ENCODE measurements at regions not wholly inside any gene's neighbourhood (a gene's known extent, or its start where the extent isn't known, plus 50 kb on each side); places are given as distances from the start of the nearest gene placed in this dataset.

- H3K9ac ChIP-seq (ENCODE audit: insufficient read depth in 1 of 2, low read depth in 2 of 2, low read length in 2 of 2), result no peak overlapping the region
- FAIRE-seq (no peak), ATAC-seq (no peak), DNase-seq (ENCODE audit: extremely low read depth in 1 of 4, low spot score in 3 of 4) (no peak)
- no peak overlapping the region for H3K4me2 ChIP-seq (ENCODE audit: insufficient read depth, low read length)
- TF ChIP-seq ELF4 (CRISPR knock-in tag; IDR thresholded peaks at IDR 0.05) (no peak), KLF6 (CRISPR knock-in tag; IDR thresholded peaks at IDR 0.05; ENCODE audit: borderline replicate concordance) (no peak), ZEB2 (IDR thresholded peaks at IDR 0.05) (no peak)
- H3K4me3 ChIP-seq, result no peak overlapping the region
- H2AFZ ChIP-seq (ENCODE audit: low read depth, low read length), result no peak overlapping the region
- no peaks in the 10 kb centered on the region for H3K4me1 ChIP-seq (replicated peaks in 1 of 2; ENCODE audit: control insufficient read depth in 2 of 2, insufficient read depth in 2 of 2, low read length in 2 of 2)
- no peaks in the 10 kb centered on the region for H3K79me2 ChIP-seq (ENCODE audit: control insufficient read depth, insufficient read depth, low read length)
- no peaks in the 10 kb centered on the region for H3K9me1 ChIP-seq (ENCODE audit: control insufficient read depth, insufficient read depth, low read length)
- in situ Hi-C loops (cut with MboI), result no loop called here
- no peaks in the 10 kb centered on the region for H3K9me3 ChIP-seq (replicated peaks; ENCODE audit: control insufficient read depth, insufficient read depth, low read depth, low read length)
- no peaks in the 10 kb centered on the region for H4K20me1 ChIP-seq (replicated peaks; ENCODE audit: control insufficient read depth, insufficient read depth, low read length)
- 0% methylated on average over 3 of the region's 3 CpGs for WGBS (ENCODE audit: insufficient coverage, low coverage, missing lambda C conversion rate)
- POLR2A ChIA-PET, result interaction anchor here (0.5 kb wide), 1 partner anchor 92 kb away, joined by 3 read pairs; no protein-coding TSS in a partner anchor
- no peaks in the 10 kb centered on the region for H3K36me3 ChIP-seq (ENCODE audit: control insufficient read depth, insufficient read depth, low read length)
- intact Hi-C loops (cut with micrococcal nuclease), result no loop called here
- BruUV-seq (replicated peaks), result no TSS peak
- CTCF ChIA-PET (ENCODE audit: low intra/inter-chr PET ratio), result no interaction called here
- no peak overlapping the region for H3K27ac ChIP-seq (ENCODE audit: extremely low read depth, low read depth, low read length)
- no peaks in the 10 kb centered on the region for H3K27me3 ChIP-seq (ENCODE audit: control insufficient read depth in 2 of 2, insufficient read depth in 2 of 2, low read length in 2 of 2)
Observed at GRCh38 chr10:14414901-14415300, 84.2 kb upstream of the FRMD4A start.

DNA sequence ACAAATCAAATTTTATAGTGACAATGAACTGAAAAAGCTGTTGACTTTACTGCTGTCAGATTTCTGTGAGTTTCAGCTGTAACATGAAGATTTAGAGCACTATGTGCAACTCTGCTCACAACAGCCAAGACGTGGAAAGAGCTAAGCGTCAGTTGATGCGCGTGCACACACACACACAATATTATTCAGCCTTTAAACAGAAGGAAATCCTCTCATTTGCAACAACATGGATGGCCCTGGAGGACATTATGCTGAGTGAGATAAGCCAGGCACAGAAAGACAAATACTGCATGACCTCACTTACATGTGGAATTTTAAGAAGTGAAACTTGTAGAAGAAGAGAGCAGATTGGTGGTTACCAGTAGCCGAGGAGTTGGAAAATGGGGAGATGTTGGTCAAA lies 82.8 kb upstream of the FRMD4A start:
- Histone ChIP-seq H2AFZ (ENCODE audit: low read depth, low read length) (no peak overlapping the region), H3K9ac (ENCODE audit: insufficient read depth in 1 of 2, low read depth in 2 of 2, low read length in 2 of 2) (no peak overlapping the region), H3K4me3 (no peak overlapping the region), H3K36me3 (ENCODE audit: control insufficient read depth, insufficient read depth, low read length) (no peaks in the 10 kb centered on the region), H3K79me2 (ENCODE audit: control insufficient read depth, insufficient read depth, low read length) (no peaks in the 10 kb centered on the region), H3K27me3 (ENCODE audit: control insufficient read depth in 2 of 2, insufficient read depth in 2 of 2, low read length in 2 of 2) (no peaks in the 10 kb centered on the region), H3K27ac (ENCODE audit: extremely low read depth, low read depth, low read length) (no peak overlapping the region), H3K9me1 (ENCODE audit: control insufficient read depth, insufficient read depth, low read length) (no peaks in the 10 kb centered on the region), H4K20me1 (replicated peaks; ENCODE audit: control insufficient read depth, insufficient read depth, low read length) (no peaks in the 10 kb centered on the region), H3K4me1 (replicated peaks in 1 of 2; ENCODE audit: control insufficient read depth in 2 of 2, insufficient read depth in 2 of 2, low read length in 2 of 2) (no peaks in the 10 kb centered on the region), H3K9me3 (replicated peaks; ENCODE audit: control insufficient read depth, insufficient read depth, low read depth, low read length) (no peaks in the 10 kb centered on the region), H3K4me2 (ENCODE audit: insufficient read depth, low read length) (no peak overlapping the region)
- ATAC-seq (no peak), DNase-seq (ENCODE audit: extremely low read depth in 1 of 4, low spot score in 3 of 4) (no peak), FAIRE-seq (no peak)
- no TSS peak for BruUV-seq (replicated peaks)
- POLR2A ChIA-PET, result interaction anchor here (0.5 kb wide), 1 partner anchor 27 kb away, joined by 3 read pairs; no protein-coding TSS in a partner anchor
- in situ Hi-C loops (cut with MboI), result no loop called here
- 0% methylated on average over 5 of the region's 5 CpGs for WGBS (ENCODE audit: insufficient coverage, low coverage, missing lambda C conversion rate)
- intact Hi-C loops (cut with micrococcal nuclease), result no loop called here
- CTCF ChIA-PET (ENCODE audit: low intra/inter-chr PET ratio), result no interaction called here
- no peak for TF ChIP-seq GTF2A2 (tag; IDR thresholded peaks at IDR 0.05)
- no peak for TF ChIP-seq TEAD2 (tag; IDR thresholded peaks at IDR 0.05)
- TF ChIP-seq ZFP30 (CRISPR knock-in tag; IDR thresholded peaks at IDR 0.05; ENCODE audit: borderline replicate concordance), result no peak
- no peak for TF ChIP-seq FOXP1 (CRISPR knock-in tag; IDR thresholded peaks at IDR 0.05)
- TF ChIP-seq HNRNPK (IDR thresholded peaks at IDR 0.05; ENCODE audit: low read depth, low read length, poor library complexity, severe bottlenecking), result no peak
- TF ChIP-seq TFAM (CRISPR knock-in tag; conservative IDR thresholded peaks at IDR 0.05), result no peak
- TF ChIP-seq ZNF766 (CRISPR knock-in tag; conservative IDR thresholded peaks at IDR 0.05), result no peak
- TF ChIP-seq, protein P1, sequence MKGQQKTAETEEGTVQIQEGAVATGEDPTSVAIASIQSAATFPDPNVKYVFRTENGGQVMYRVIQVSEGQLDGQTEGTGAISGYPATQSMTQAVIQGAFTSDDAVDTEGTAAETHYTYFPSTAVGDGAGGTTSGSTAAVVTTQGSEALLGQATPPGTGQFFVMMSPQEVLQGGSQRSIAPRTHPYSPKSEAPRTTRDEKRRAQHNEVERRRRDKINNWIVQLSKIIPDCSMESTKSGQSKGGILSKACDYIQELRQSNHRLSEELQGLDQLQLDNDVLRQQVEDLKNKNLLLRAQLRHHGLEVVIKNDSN (CRISPR knock-in tag; IDR thresholded peaks at IDR 0.05), result no peak
- no peak for TF ChIP-seq ZSCAN32 (CRISPR knock-in tag; IDR thresholded peaks at IDR 0.05)
- no peak for TF ChIP-seq HNRNPUL1 (IDR thresholded peaks at IDR 0.05; ENCODE audit: low read length)
- TF ChIP-seq XRCC4 (IDR thresholded peaks at IDR 0.05; ENCODE audit: extremely low read depth, insufficient read depth, insufficient read length), result no peak
- no peak for TF ChIP-seq U2AF2 (optimal IDR thresholded peaks at IDR 0.05; ENCODE audit: low read depth, low read length)
- TF ChIP-seq, protein P2, sequence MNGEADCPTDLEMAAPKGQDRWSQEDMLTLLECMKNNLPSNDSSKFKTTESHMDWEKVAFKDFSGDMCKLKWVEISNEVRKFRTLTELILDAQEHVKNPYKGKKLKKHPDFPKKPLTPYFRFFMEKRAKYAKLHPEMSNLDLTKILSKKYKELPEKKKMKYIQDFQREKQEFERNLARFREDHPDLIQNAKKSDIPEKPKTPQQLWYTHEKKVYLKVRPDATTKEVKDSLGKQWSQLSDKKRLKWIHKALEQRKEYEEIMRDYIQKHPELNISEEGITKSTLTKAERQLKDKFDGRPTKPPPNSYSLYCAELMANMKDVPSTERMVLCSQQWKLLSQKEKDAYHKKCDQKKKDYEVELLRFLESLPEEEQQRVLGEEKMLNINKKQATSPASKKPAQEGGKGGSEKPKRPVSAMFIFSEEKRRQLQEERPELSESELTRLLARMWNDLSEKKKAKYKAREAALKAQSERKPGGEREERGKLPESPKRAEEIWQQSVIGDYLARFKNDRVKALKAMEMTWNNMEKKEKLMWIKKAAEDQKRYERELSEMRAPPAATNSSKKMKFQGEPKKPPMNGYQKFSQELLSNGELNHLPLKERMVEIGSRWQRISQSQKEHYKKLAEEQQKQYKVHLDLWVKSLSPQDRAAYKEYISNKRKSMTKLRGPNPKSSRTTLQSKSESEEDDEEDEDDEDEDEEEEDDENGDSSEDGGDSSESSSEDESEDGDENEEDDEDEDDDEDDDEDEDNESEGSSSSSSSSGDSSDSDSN (IDR thresholded peaks at IDR 0.05; ENCODE audit: borderline replicate concordance in 1 of 2, low read depth in 2 of 2, low read length in 2 of 2), result no peak

Data from K562 (cell line).